ENCODE measurements at regions not wholly inside any gene's neighbourhood (a gene's known extent, or its start where the extent isn't known, plus 50 kb on each side); places are given as distances from the start of the nearest gene placed in this dataset.

DNA sequence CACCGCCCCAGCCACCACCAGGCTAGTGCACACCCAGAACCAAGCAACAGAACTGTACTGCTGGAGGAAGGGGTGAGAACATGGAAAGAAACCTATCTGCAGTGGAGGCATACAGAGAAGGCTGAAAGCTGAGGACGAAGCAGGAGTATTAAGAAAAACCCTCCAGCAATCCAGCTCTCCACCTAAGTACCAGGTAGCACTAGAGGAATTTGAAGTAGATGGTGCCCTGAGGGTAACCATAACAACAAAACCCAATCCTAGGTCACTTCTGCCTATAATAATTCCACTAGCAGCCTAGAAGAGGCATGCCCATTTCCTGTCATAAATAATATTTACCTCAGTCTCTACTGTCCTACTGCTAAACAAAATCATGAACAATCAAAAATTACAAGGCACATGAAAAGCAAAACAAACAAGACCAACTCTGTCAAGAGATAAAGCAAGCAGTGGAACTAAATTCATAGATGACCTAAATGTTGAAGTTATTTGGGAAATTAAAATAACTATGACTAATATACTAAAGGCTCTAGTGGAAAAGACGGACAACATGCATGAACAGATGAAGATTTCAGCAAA is 51.1 kb downstream of the HYCC1 start:
- DNase-seq (ENCODE audit: low read depth in 2 of 2) = no peak

DNA sequence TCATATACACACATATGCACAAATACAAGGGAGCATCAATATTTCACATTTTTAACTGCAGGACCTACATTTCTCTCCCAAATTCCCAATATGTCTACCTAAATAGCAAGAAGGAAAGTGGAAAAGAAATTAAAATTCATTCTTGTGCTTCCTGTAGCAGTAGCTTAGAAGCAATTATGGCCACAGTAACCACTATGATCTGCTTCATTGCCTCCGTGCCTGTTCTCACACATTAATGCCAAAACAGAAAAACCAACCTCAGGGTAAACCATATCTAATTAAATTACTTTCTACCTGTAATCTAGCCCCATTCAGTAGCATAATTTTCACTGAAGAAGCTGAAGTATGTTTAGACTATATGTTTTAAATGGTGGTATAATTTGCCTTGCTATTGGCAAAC is 55.2 kb downstream of the HYCC1 start:
- no peak for DNase-seq (ENCODE audit: low read depth in 2 of 2)

- DNase-seq (ENCODE audit: low read depth in 2 of 2) = no peak
Observed at GRCh38 chr7:22954251-22954650, 59.7 kb downstream of the HYCC1 start.

GRCh38 chr7:22952306-22953015 is 61.5 kb downstream of the HYCC1 start:
- no peak for DNase-seq (ENCODE audit: low read depth in 2 of 2)

DNA sequence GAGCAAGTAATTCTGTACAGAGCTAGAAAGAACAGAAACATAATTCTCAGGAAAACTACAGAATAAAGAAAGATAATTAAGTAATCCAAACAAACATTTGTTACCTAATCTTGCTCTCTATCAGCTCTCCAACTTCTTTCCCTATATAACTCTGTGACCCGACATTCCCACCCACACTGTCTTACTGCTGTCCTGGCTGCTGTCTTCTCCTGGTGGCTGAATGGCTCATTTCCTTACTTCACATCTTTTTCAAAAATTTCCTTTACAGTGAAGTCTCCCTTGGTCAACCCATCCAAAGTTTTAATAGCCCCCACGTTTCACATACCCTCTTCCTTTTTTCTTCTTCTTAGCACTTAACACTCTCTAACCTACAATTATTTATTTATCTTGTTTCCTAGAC is 64.0 kb downstream of the HYCC1 start:
- no peak for DNase-seq (ENCODE audit: low read depth in 2 of 2)

DNA sequence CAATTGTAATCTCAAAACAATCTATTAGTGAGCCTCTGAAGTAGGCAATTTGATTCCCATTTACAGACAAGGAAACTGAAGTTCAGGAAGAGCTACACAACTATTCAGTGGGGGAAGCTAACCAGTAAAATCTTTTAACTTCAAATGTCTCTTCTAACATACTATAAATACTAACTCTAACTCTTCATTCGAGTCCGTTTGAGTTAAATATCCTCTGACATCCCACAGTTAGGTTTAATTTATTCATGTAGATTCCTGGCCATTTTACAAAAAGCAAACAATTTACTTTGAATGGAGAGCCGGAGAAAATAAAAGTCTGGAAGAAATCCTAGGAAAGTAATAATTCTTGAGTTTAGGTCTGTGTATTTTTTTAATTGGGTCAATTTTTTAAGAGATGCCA is 64.7 kb downstream of the HYCC1 start:
- no peak for DNase-seq (ENCODE audit: low read depth in 2 of 2)

DNA sequence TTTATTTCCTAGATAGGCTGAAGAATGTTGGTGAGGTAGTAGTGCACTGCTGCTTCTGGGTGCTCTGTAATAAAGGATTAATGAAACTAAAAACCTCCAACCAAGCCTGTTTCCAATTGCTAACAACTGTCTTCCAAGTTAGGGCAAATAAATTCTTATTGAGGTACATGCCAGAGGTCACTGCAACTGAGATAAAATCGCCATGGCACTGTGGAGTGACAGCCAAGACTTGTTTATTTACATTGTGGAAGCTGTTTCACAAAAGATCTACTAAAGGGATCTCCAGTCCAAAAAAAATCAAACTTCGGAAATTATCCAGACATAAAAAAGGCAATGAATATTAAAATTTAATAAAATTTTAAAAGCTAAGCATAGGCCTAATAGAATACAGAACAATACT is 65.2 kb downstream of the HYCC1 start:
- no peak for DNase-seq (ENCODE audit: low read depth in 2 of 2)

DNA sequence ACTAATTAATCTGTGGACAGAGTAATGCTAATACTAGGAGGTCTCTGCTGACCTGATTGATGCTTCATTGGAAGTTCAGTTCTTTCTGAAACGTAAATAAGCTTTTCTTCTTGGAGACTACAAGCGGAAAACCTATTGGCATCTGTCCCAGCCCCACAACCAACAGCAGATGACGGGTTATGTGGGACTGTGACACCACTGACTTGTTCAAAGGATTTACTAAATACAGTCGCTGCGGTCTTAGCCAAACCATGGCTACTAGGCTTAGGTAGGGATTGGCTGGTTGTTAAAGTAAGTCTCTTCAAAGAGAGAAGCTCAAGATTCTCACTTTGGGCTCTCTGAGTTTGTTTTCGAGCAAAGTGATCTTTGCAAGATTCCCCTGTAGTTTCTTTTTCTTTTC is 68.3 kb downstream of the HYCC1 start:
- DNase-seq (ENCODE audit: low read depth in 2 of 2) = no peak

DNA sequence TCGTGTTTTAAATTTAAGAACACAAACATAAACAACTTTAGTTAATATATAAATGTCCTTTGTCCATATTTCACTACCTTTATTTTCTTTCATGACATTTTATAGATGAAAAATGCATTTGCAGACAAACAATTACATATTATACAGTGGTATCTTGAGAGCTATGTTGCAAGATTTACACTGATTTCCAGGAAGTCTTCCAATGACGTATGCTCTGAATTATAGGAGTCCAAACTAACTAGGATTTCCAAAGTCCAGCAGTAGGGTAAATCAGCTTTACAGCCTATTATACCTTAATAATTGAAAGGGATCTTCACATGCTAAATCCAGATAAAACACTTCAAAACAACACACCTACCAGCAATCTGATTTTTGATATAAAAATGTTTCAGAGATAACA is 69.4 kb downstream of the HYCC1 start:
- no peak for DNase-seq (ENCODE audit: low read depth in 2 of 2)

DNA sequence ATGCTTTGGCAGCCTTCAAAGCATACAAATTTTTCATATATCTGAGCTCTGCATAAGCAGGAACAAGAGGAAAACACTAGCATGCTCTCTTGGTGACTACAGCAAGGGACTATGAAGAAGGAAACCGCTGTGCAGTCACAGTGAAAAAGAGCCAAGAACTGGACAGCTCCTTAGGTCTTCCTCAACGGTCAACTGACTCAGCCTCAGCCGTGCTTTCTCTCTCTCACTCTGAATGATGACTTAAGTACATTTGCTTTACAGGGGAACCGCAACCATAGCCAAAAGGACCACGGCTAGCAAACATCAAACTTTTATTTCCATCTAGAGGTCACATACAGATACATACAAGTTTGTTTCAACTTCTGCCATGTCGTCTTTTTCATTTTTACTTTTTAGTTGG is 69.9 kb downstream of the HYCC1 start:
- DNase-seq (ENCODE audit: low read depth in 2 of 2) = no peak

DNA sequence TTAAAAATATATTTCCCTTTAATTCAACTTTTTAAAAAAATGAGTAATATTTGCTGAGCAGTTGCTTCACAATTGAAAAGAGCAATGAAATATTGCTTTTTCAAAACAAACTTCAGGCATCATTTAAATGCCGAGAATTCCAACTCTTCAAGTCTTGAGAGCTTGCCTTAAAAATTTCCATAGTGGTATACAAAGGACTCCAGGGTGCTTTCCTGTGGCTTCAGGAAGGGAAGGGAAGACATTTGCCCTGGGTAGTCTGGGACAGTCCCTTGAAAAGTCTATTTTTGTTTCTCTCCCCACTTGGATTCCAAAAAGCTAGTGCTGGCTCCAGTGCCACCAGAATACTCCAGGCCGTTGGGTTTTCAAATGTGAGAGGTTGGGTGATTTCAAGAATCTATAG is 71.7 kb downstream of the HYCC1 start:
- no peak for DNase-seq (ENCODE audit: low read depth in 2 of 2)

DNA sequence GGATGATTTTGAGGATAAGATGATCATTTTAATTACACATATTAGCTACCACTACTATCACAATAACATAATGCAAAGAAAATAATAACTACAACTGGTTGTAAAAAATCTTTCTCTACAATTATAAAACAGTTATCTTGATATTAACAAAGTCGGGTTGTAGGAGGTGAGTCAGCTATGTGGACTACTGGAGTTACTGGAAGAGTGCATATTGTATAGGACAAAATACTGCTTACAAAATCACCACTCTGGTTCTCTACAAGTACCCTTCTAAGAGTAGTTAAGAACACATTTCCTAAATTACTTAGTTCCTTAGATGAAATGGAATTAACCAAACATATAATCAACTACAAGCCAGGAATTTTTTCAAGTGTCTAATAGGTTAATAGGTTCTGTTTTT is 74.1 kb downstream of the HYCC1 start:
- no peak for DNase-seq (ENCODE audit: low read depth in 2 of 2)

- no peak for DNase-seq (ENCODE audit: low read depth in 2 of 2)
Observed at GRCh38 chr7:22937946-22938345, 76.0 kb downstream of the HYCC1 start.

- DNase-seq (ENCODE audit: low read depth in 2 of 2) = no peak
Observed at GRCh38 chr7:22936246-22936645, 77.7 kb downstream of the HYCC1 start.

- no peak for DNase-seq (ENCODE audit: low read depth in 2 of 2)
Observed at GRCh38 chr7:22935269-22935668, 78.7 kb downstream of the HYCC1 start.

DNA sequence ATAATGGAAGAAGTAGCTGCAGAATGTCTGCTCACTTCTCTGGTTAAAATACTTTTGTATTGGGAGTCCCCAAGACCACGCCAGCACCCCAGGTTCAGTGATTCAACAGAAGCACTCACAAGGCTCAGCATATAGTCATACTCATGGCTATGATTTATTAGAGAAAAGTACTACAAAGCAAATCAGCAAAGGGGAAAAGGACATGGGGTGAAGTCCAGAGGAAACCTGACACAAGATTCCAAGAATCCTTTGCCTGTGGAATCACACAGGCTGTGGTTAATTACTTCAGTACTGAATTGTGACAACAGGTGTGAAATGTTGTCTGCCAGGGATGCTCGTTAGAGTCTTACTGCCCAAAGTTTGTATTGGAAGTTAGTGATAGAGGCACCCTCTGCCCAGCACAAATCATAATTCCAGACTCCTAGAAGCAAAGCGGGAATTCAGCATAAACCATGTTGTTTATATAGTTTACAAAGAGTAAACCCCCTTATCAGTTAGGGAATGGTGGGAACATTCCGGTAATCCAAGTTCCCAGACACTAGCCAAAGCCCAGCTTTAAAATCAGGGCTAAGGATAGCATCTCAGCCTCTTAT is 79.4 kb downstream of the HYCC1 start:
- no peak for DNase-seq (ENCODE audit: low read depth in 2 of 2)

- DNase-seq (ENCODE audit: low read depth in 2 of 2) = no peak
Observed at GRCh38 chr7:22934023-22934422, 79.9 kb downstream of the HYCC1 start.

GRCh38 chr7:22932896-22933295 is 81.0 kb downstream of the HYCC1 start:
- DNase-seq (ENCODE audit: low read depth in 2 of 2) = no peak

DNA sequence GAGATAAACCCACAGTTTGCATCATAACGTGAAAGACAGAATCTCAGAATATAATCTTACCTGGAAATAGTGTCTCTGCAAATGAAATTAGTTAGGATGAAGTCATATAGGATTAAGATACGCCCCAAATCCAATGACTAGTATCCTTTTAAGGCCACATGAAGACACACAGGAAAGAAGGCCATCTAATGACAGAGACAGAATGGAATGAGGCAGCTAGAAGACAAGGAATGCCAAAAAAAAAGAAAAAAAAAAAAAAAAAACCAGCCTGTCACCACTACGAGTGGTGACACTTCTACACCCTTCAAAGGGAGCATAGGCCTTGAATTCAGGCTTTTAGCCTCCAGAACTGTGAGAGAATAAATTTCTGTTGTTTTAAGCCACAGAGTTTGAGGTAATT is 82.9 kb downstream of the HYCC1 start:
- no peak for DNase-seq (ENCODE audit: low read depth in 2 of 2)

GRCh38 chr7:22922307-22922706 is 91.6 kb downstream of the HYCC1 start:
- no peak for DNase-seq (ENCODE audit: low read depth in 2 of 2)

- DNase-seq (ENCODE audit: low read depth in 2 of 2) = no peak
Observed at GRCh38 chr7:22921386-22922086, 92.4 kb downstream of the HYCC1 start.

GRCh38 chr7:22920672-22921071 is 93.3 kb downstream of the HYCC1 start:
- no peak for DNase-seq (ENCODE audit: low read depth in 2 of 2)

DNA sequence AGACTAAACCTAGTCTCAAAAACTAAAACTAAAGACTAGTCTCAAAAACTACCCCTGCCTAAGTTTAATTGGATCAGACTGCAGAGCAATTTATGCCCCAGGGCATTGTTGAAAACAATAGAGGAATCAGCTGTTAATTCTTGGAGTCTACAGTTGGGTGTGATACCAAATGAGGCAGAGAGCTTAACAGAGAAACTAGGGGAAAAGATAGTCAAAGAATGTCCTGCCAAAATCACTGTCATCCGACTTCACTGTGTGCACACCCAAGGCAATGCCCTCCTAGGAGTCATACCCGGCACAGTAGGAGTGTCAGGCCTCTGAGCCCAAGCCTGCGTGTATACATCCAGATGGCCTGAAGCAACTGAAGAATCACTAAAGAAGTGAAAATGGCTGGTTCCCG is 90.5 kb upstream of the TOMM7 start:
- no peak for DNase-seq (ENCODE audit: low read depth in 2 of 2)

All from activated CD4-positive, alpha-beta T cell treated with anti-CD3 and anti-CD28 coated beads for 24 hours (primary cell).